ENCODE measurements at regions not wholly inside any gene's neighbourhood (a gene's known extent, or its start where the extent isn't known, plus 50 kb on each side); places are given as distances from the start of the nearest gene placed in this dataset.
A peak's percentile ranks its signal among the peaks of the same experiment; 100 is the strongest.

DNA sequence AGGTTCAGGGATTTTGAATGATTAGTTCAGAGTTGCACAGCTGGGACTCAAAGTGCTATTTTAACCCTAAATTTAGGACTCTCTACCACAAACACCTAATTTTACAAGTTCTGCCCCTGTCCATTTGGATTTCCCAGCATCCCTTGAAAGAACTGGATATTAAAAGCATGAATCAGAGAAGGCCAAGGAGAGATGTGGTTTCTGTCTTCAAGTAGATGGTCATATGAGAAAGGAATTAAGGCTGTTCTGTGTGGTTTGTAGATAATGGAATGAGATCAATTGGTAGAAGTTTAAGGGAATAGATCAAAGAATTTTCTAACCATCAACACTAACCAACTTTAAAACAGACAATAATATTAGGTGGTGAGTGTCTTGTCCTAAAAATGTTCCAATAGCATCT lies 106.4 kb upstream of the TENM4 start:
- DNase-seq (ENCODE audit: low read depth, low spot score) (no peak), ATAC-seq (no peak), FAIRE-seq (no peak)
- no peaks in the 10 kb centered on the region for H4K20me1 ChIP-seq (ENCODE audit: control insufficient read depth, insufficient read depth)
- ChIA-PET SMC1A (ENCODE audit: uncharacterized antibody, unreplicated experiment) (no interaction called here), POLR2A (interaction anchor here (0.7 kb wide), 1 partner anchor 51 kb away, joined by 6 read pairs; no protein-coding TSS in a partner anchor), RAD21 (ENCODE audit: unreplicated experiment) (no interaction called here), CTCF (no interaction called here)
- H3K9me3 ChIP-seq (replicated peaks; ENCODE audit: control insufficient read depth, insufficient read depth, low read length), result no peaks in the 10 kb centered on the region; the same call in 2 of the 3 replicates
- H3K36me3 ChIP-seq (ENCODE audit: control insufficient read depth in 2 of 2, insufficient read depth in 2 of 2, low read length in 1 of 2), result no peaks in the 10 kb centered on the region
- in situ Hi-C loops (cut with MboI) (no loop called here), intact Hi-C loops (cut with micrococcal nuclease; ENCODE audit: unreplicated experiment) (no loop called here)
- H3K4me2 ChIP-seq (ENCODE audit: control insufficient read depth, insufficient read depth), result no peak overlapping the region
- no peak overlapping the region for H3K4me3 ChIP-seq
- no peak overlapping the region for H3K27ac ChIP-seq (ENCODE audit: control insufficient read depth, insufficient read depth)
- no peak overlapping the region for H2AFZ ChIP-seq (ENCODE audit: control insufficient read depth, low read depth, low read length)
- H3K9ac ChIP-seq (ENCODE audit: control insufficient read depth, insufficient read depth, low read length), result no peak overlapping the region
- no peaks in the 10 kb centered on the region; a peak in 1 of 4 replicates for H3K27me3 ChIP-seq (replicated peaks in 1 of 2; ENCODE audit: control insufficient read depth in 2 of 2, insufficient read depth in 2 of 2, low read length in 1 of 2)
- no TSS peak for BruUV-seq (replicated peaks)
- no peaks in the 10 kb centered on the region for H3K4me1 ChIP-seq (ENCODE audit: control insufficient read depth, insufficient read depth, low read length)
- no peaks in the 10 kb centered on the region for H3K79me2 ChIP-seq (ENCODE audit: control insufficient read depth, insufficient read depth, low read length)
- no peak for TF ChIP-seq CREM (IDR thresholded peaks at IDR 0.05; ENCODE audit: low read depth)
- TF ChIP-seq, protein P1, sequence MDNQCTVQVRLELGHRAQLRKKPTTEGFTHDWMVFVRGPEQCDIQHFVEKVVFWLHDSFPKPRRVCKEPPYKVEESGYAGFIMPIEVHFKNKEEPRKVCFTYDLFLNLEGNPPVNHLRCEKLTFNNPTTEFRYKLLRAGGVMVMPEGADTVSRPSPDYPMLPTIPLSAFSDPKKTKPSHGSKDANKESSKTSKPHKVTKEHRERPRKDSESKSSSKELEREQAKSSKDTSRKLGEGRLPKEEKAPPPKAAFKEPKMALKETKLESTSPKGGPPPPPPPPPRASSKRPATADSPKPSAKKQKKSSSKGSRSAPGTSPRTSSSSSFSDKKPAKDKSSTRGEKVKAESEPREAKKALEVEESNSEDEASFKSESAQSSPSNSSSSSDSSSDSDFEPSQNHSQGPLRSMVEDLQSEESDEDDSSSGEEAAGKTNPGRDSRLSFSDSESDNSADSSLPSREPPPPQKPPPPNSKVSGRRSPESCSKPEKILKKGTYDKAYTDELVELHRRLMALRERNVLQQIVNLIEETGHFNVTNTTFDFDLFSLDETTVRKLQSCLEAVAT (IDR thresholded peaks at IDR 0.05), result no peak
- TF ChIP-seq STAT1 (conservative IDR thresholded peaks at IDR 0.05), result no peak

DNA sequence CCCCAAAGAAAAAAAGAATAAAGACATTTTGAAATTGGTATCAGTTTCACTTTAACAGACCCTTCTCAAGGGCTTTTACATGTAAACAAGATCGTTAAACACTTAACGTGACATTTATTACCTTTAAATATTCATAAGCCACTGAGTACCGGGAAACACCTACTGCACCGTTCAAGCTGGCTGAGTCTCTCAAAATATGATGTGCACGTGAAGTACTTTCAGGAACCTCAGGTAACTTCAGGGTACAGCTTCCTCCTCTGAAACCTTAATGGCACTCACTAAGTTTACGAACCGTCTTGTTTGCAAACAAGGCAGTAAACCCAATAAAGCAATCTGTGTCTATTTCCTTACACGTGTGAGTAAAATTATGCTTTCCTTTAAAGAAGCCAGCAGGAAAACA lies 105.5 kb upstream of the TENM4 start:
- RAD21 ChIA-PET (ENCODE audit: unreplicated experiment), result no interaction called here

More for the DNA sequence above, 105.5 kb upstream of the TENM4 start:
- H3K4me2 ChIP-seq (ENCODE audit: control insufficient read depth, insufficient read depth), result no peak overlapping the region
- ATAC-seq (no peak), DNase-seq (ENCODE audit: low read depth, low spot score) (no peak), FAIRE-seq (no peak)
- no peak overlapping the region for H2AFZ ChIP-seq (ENCODE audit: control insufficient read depth, low read depth, low read length)
- 10% methylated on average over 8 of the region's 8 CpGs for WGBS (ENCODE audit: insufficient coverage, insufficient replicate concordance, low lambda C conversion rate, missing lambda C conversion rate)
- no peaks in the 10 kb centered on the region for H3K4me1 ChIP-seq (ENCODE audit: control insufficient read depth, insufficient read depth, low read length)
- no peaks in the 10 kb centered on the region for H4K20me1 ChIP-seq (ENCODE audit: control insufficient read depth, insufficient read depth)
- H3K4me3 ChIP-seq, result no peak overlapping the region
- H3K9ac ChIP-seq (ENCODE audit: control insufficient read depth, insufficient read depth, low read length), result no peak overlapping the region
- no peaks in the 10 kb centered on the region for H3K79me2 ChIP-seq (ENCODE audit: control insufficient read depth, insufficient read depth, low read length)
- TF ChIP-seq NFXL1 (IDR thresholded peaks at IDR 0.05; ENCODE audit: borderline replicate concordance) (no peak), SREBF2 (IDR thresholded peaks at IDR 0.05; ENCODE audit: low read length) (no peak), BHLHE40 (IDR thresholded peaks at IDR 0.05; ENCODE audit: borderline replicate concordance in 1 of 2, low read depth in 2 of 2, low read length in 1 of 2) (peak; percentile 18 to 36; a peak in 1 of 4 replicates), RAD21 (IDR thresholded peaks at IDR 0.05; ENCODE audit: insufficient read depth, low read depth, low read length) (no peak)
- TF ChIP-seq, protein P2, sequence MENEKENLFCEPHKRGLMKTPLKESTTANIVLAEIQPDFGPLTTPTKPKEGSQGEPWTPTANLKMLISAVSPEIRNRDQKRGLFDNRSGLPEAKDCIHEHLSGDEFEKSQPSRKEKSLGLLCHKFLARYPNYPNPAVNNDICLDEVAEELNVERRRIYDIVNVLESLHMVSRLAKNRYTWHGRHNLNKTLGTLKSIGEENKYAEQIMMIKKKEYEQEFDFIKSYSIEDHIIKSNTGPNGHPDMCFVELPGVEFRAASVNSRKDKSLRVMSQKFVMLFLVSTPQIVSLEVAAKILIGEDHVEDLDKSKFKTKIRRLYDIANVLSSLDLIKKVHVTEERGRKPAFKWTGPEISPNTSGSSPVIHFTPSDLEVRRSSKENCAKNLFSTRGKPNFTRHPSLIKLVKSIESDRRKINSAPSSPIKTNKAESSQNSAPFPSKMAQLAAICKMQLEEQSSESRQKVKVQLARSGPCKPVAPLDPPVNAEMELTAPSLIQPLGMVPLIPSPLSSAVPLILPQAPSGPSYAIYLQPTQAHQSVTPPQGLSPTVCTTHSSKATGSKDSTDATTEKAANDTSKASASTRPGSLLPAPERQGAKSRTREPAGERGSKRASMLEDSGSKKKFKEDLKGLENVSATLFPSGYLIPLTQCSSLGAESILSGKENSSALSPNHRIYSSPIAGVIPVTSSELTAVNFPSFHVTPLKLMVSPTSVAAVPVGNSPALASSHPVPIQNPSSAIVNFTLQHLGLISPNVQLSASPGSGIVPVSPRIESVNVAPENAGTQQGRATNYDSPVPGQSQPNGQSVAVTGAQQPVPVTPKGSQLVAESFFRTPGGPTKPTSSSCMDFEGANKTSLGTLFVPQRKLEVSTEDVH (IDR thresholded peaks at IDR 0.05; ENCODE audit: low read depth, partially characterized antibody), result no peak
- H3K9me3 ChIP-seq (replicated peaks; ENCODE audit: control insufficient read depth, insufficient read depth, low read length), result no peaks in the 10 kb centered on the region; the same call in 2 of the 3 replicates
- SMC1A ChIA-PET (ENCODE audit: uncharacterized antibody, unreplicated experiment), result no interaction called here
- POLR2A ChIA-PET, result no interaction called here
- in situ Hi-C loops (cut with MboI) (no loop called here), intact Hi-C loops (cut with micrococcal nuclease; ENCODE audit: unreplicated experiment) (no loop called here)
- CTCF ChIA-PET, result no interaction called here
- H3K27ac ChIP-seq (ENCODE audit: control insufficient read depth, insufficient read depth), result no peak overlapping the region
- no TSS peak for BruUV-seq (replicated peaks)
- no peaks in the 10 kb centered on the region; a peak in 1 of 4 replicates for H3K27me3 ChIP-seq (replicated peaks in 1 of 2; ENCODE audit: control insufficient read depth in 2 of 2, insufficient read depth in 2 of 2, low read length in 1 of 2)
- no peaks in the 10 kb centered on the region for H3K36me3 ChIP-seq (ENCODE audit: control insufficient read depth in 2 of 2, insufficient read depth in 2 of 2, low read length in 1 of 2)
